GM19395 (cell line): ENCODE measurements at regions not wholly inside any gene's neighbourhood (a gene's known extent, or its start where the extent isn't known, plus 50 kb on each side); places are given as distances from the start of the nearest gene placed in this dataset.
"Not testable (repeated sequence)": the region's sequence is repeated elsewhere in the genome, so short reads cannot be mapped to it uniquely, and the experiment has no call there.

Experiments used
- ATAC-seq: cut with Tn5 transposase; IDR thresholded peaks from one replicate; pipeline ENCODE4 v1.9.1; 2021; ENCODE audit warnings: mild to moderate bottlenecking, moderate library complexity; ENCODE audit not compliant: unreplicated experiment

- no peak for ATAC-seq
These were observed 54.1 kb downstream of the MAFB start for GRCh38 chr20:40634891-40635290.

- ATAC-seq = no peak
These were observed 55.7 kb downstream of the MAFB start for GRCh38 chr20:40633123-40633850.

- no peak for ATAC-seq
These were observed 56.6 kb downstream of the MAFB start for GRCh38 chr20:40632346-40632976.

GRCh38 chr20:40631119-40631631 lies 57.9 kb downstream of the MAFB start:
- no peak for ATAC-seq

- no peak for ATAC-seq
These were observed 58.3 kb downstream of the MAFB start for GRCh38 chr20:40630713-40631112.

- ATAC-seq = no peak
These were observed 58.9 kb downstream of the MAFB start for GRCh38 chr20:40630099-40630498.

GRCh38 chr20:40628877-40629276 lies 60.2 kb downstream of the MAFB start:
- no peak for ATAC-seq

- not testable (repeated sequence) for ATAC-seq
These were observed 70.0 kb downstream of the MAFB start for GRCh38 chr20:40619053-40619452.

GRCh38 chr20:40617594-40617993 lies 71.4 kb downstream of the MAFB start:
- ATAC-seq = no peak

GRCh38 chr20:40612837-40613236 lies 76.2 kb downstream of the MAFB start:
- ATAC-seq = no peak

- ATAC-seq = no peak
These were observed 76.8 kb downstream of the MAFB start for GRCh38 chr20:40612247-40612646.

GRCh38 chr20:40610730-40611129 lies 78.3 kb downstream of the MAFB start:
- ATAC-seq = no peak

GRCh38 chr20:40607927-40608326 lies 81.1 kb downstream of the MAFB start:
- ATAC-seq = no peak

- no peak for ATAC-seq
These were observed 82.4 kb downstream of the MAFB start for GRCh38 chr20:40606660-40607059.

GRCh38 chr20:40606237-40606636 lies 82.8 kb downstream of the MAFB start:
- no peak for ATAC-seq

- no peak for ATAC-seq
These were observed 84.6 kb downstream of the MAFB start for GRCh38 chr20:40604416-40604815.

- no peak for ATAC-seq
These were observed 85.9 kb downstream of the MAFB start for GRCh38 chr20:40603057-40603651.

GRCh38 chr20:40602381-40602780 lies 86.7 kb downstream of the MAFB start:
- ATAC-seq = no peak

- no peak for ATAC-seq
These were observed 88.4 kb downstream of the MAFB start for GRCh38 chr20:40600441-40601219.

- ATAC-seq = no peak
These were observed 89.0 kb downstream of the MAFB start for GRCh38 chr20:40599987-40600386.

GRCh38 chr20:40592941-40593340 lies 96.1 kb downstream of the MAFB start:
- no peak for ATAC-seq
